ENCODE measurements at regions not wholly inside any gene's neighbourhood (a gene's known extent, or its start where the extent isn't known, plus 50 kb on each side); places are given as distances from the start of the nearest gene placed in this dataset.

DNA sequence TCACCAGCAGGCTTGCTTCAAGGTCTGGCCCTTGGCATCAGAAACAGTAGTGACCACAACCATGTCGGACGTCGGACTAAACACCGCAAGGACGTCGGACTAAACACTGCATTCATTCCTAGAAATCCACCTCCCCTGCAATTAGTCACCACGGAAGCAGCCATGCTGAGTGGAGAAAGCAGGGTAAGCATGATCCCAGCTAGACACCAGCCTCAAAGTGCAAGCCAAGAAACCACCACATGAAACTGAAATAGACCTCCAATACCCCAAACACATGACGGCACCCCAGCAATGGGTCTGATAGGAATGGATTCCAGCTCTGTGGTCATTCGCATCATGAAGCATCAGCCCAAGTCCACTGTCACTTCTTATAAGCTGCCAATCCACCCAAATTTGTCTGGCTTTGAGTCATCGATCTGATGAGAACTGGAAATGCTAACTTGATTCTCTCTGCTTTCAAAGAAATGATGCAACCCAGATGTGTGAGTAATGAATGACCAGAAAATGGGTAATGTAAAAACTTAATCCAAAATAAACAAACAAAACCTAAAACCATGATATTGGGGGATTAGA lies 348.3 kb upstream of the TMCO5A start:
- no peak for ATAC-seq

- no peak for ATAC-seq
These were observed 347.5 kb upstream of the TMCO5A start for GRCh38 chr15:37586976-37587375.

DNA sequence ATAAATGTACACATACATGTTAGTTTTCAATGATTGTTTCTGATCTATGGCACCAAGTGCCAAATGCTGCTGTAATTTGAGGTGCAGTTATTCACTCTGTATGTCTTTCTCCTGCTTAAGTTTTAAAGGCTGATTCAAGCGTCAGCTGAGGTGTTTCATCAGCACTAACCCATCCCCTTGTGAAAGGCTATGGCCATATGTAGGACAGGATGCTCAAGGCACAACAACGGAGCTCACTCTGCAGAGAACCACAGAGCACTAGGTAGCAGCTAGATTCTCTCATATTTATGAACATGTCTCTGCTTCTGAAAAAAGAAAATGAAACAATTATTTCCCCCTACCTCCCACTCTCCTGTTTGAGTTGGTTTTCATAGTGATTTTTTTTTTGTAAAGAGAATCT lies 340.0 kb upstream of the TMCO5A start:
- ATAC-seq: no peak

DNA sequence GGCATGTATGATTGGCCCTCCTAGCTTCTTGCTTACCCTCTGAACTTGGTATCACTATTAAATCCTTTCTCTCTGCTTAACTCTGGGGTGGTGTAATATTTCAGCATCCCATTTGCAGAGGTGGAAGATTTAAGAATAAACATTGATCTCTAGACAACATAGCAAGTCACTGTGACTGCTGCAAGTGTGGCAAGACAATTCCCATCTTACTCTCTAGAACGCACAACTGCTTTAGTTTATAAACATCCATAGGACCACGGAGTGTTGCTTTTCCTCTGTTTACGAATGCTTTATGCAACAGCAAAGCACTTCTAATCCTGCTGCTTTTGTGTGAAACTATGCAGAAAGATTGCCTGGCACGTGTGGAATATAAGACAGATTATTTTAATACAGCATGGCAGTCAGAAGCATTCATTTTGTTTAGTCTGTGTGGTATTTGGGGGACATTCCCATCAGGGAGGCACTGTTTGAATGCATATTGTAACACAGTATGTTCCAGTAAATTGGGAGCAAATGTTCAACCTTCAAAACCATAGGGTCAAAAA lies 338.9 kb upstream of the TMCO5A start:
- no peak for ATAC-seq

GRCh38 chr15:37599156-37599555 lies 335.3 kb upstream of the TMCO5A start:
- ATAC-seq: no peak

GRCh38 chr15:37616215-37616614 lies 318.2 kb upstream of the TMCO5A start:
- ATAC-seq: no peak

DNA sequence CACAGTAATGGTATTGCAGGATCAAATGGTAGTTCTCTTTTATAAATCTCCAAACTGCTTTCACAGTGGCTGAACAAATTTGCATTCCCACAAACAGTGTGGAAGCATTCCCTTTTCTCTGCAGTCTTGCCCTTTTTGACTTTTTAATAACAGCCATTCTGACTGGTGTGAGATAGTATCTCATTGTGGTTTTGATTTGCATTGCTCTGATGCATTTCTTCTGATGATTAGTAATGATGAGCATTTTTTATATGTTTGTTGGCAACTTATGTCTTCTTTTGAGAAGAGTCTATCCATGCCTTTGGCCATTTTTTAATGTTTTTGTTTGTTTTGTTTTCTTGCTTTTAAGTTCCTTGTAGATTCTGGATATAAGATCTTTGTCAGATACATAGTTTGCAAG lies 316.1 kb upstream of the TMCO5A start:
- no peak for ATAC-seq

- ATAC-seq: no peak
These were observed 314.9 kb upstream of the TMCO5A start for GRCh38 chr15:37619358-37620042.

- no peak for ATAC-seq
These were observed 308.9 kb upstream of the TMCO5A start for GRCh38 chr15:37625576-37625975.

GRCh38 chr15:37628507-37628906 lies 305.9 kb upstream of the TMCO5A start:
- no peak for ATAC-seq

DNA sequence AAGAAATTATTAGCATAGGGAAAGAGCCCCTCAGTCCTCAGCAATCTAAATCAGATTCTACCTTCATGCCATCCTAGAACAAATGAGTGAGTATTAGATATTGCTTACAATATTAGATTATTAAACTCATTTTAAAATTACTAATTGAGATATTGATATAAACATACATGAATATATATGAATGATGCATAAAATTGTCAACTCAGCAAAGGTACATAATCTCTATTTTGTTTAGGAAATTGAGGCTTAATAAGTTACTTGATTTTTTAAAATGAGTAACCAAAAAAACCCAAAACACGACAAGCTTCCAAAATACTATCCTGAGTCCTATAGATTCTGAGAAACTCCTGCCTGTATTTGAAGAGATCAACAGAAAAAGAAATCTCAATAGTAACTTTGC lies 297.7 kb upstream of the TMCO5A start:
- ATAC-seq: no peak

- no peak for ATAC-seq
These were observed 296.3 kb upstream of the TMCO5A start for GRCh38 chr15:37638116-37638515.

DNA sequence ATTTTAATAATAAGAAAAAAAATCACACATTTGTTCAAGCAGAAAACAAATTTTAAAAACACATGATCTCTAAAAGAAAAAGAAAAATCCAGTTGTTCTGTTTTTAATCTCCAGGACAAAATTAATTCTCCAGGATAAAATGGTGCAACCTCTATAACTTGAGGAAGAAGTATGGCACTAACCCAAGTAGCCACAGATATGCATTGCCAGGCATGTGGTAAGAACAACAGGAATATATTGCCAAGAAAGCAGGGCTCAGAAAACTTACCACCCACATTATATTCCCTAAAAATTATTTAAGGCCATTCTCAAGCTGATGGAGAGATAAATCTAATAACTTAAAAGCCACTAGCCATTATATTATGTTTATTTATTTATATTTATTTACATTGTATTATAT lies 295.7 kb upstream of the TMCO5A start:
- no peak for ATAC-seq

- ATAC-seq: no peak
These were observed 281.6 kb upstream of the TMCO5A start for GRCh38 chr15:37652646-37653417.

DNA sequence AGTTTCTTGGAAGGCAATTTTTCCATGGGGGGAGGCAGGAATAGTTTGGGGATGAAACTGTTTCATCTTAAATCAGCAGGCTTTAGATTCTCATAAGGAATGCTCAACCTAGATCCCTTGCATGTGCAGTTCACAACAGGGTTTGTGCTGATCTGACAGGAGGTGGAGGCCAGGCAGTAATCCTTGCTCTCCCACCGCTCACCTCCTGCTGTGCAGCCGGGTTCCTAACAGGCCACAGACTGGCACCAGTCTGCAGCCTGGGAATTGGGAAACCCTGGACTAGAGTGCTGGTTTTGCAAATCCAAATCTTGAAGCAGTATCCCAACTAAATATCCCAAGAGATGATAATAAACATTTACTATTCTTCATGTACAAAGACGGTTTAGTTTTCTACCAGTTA lies 256.3 kb upstream of the TMCO5A start:
- ATAC-seq: no peak

DNA sequence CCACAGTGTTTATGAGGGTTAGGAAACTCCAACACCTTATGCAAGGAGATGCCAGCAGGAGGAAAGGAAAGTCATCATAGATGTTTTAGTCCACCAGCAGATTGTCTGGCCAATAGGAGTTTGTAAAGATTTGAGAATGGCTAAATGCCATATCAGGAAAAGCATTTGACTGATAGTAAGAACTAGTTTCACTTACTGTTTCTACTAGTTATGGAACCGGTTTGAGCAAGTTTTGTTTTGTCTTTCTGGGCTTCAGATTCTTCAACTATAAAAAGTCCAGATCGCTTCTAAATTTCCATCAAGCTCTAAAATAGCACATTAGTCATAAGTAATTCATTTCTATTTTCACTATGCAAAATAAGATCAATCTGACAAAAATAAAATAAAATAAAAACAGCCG lies 254.8 kb upstream of the TMCO5A start:
- no peak for ATAC-seq

DNA sequence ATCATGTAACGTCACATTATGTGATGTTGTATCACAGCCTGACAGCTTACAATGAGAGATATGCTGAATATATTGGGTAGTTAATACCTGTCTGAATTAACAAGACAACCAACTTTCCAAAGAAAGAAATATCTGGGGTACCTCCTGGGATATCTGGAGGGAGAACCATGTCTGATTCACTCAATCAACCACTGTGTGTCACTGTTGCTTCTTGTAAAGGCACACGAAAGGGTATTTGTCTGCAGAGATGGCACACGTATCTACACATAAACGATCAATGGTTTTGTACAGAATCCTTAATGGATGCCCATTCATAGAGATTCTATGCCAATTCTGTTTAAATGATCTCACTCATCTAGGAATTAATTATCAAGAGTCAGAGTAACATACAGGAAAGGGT lies 252.1 kb upstream of the TMCO5A start:
- no peak for ATAC-seq

DNA sequence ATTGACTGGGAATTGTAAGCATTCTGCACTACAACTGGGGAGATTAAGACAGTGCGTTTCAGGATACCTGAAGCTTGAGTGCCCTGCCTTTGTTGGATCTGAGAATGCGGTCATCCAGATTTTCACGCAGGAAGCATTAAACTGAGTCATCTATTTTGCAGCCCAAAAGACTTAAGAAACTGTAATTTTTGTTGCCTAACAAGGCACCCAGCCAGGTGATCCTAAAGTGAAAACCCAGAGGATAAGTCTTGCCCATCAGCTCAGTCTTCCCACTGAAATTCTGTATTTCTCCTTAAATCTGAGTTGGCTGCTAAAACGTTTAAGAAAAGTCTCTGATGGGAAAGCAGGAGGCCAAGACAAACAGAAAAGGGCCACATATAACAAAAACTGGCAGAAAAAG lies 242.5 kb upstream of the TMCO5A start:
- no peak for ATAC-seq

DNA sequence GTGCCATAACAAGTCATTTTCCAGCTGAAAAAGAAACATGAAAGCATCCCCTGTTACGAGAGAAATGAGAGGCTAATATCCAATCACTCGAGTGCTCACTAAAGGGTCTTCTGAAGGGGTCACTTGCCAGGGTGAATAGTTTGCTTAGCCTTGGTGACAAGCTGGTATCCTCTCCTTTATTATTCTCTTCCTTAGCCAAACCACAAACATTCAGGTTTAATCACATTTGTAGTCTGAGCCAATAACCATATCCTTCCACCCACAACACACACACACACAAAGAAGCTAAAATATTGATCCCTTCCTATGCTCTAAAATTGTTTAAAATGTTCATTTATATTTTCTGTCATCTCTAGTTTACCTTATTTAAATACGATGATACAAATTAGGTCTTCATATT lies 240.5 kb upstream of the TMCO5A start:
- ATAC-seq: no peak

GRCh38 chr15:37695719-37696118 lies 238.7 kb upstream of the TMCO5A start:
- ATAC-seq: no peak

DNA sequence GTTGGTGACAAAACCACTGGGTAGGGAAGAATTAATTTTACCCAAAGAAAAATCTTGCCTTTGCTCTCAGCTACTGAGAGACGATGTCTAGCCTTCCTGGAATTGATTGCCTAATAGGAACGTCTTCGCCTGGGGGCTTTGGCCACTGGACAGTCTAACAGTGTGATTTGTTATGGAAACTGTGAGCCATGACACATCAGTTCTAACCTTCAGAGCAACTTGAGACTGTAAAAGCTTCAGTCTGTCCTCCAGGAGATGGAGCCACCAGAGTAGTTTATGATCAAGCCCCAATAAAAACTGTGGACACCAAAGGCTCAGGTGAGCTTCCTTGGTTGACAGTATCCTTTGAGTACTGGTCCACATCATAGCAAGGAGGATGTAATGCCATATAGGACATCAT lies 235.8 kb upstream of the TMCO5A start:
- ATAC-seq: no peak

DNA sequence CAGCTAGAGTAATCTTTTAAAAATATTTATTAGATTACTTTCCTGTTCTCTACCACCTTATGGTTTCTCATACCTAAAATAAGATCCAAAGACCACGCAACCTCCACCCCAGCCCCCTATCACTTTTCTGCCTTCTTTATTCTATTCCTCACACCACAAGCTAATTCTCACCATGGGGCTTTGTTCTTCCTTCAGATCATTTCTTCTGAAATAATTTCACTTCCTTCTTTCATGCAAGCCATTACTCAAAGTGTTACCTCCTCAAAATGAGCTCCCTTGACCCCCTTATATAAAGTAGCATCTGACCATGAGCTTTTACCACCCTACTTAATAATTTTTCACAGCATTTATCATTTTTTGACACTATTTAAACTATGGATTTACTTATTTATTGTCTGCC lies 233.2 kb upstream of the TMCO5A start:
- no peak for ATAC-seq

- ATAC-seq: no peak
These were observed 224.8 kb upstream of the TMCO5A start for GRCh38 chr15:37709669-37710068.

GRCh38 chr15:37715101-37715500 lies 219.3 kb upstream of the TMCO5A start:
- ATAC-seq: no peak

Measured in esophagus mucosa (tissue), 1 donor.